ENCODE measurements at regions not wholly inside any gene's neighbourhood (a gene's known extent, or its start where the extent isn't known, plus 50 kb on each side); places are given as distances from the start of the nearest gene placed in this dataset.

DNA sequence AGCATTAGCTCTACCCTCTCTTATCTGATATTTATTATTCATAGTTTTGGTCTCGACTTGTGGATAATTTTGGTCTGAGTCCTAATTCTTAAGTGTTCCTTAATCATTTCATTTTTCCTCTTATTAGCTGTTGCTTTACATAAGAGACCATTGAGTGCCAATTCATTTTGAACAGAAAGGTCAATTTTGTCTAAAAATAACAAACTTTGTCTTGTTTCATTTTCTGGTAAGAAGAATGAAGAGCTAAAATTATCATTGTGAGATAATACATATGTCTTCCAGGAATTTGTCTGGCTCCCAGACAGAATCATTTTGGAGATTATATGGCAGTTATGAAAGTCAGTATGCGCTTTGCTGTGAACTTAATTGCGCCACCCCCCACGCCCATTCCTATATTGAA, 1471.8 kb downstream of the PCDH7 start:
- no peak overlapping the region for H3K9ac ChIP-seq (ENCODE audit: low read length)
- H3K4me1 ChIP-seq (ENCODE audit: insufficient read depth, low read length), result no peaks in the 10 kb centered on the region
- no peak overlapping the region for H3K27ac ChIP-seq (ENCODE audit: low read depth, low read length)
- H3K36me3 ChIP-seq (ENCODE audit: insufficient read depth, low read length), result no peaks in the 10 kb centered on the region
- no peak overlapping the region for H3K4me3 ChIP-seq (ENCODE audit: low read depth in 1 of 2, low read length in 2 of 2)
- no peaks in the 10 kb centered on the region for H3K27me3 ChIP-seq (ENCODE audit: control insufficient read depth in 1 of 2, insufficient read depth in 2 of 2, low read length in 2 of 2)
- H3K9me3 ChIP-seq (ENCODE audit: low read length), result no peaks in the 10 kb centered on the region

- H3K27me3 ChIP-seq (ENCODE audit: control insufficient read depth in 1 of 2, insufficient read depth in 2 of 2, low read length in 2 of 2), result no peaks in the 10 kb centered on the region
- no peak overlapping the region for H3K9ac ChIP-seq (ENCODE audit: low read length)
- no peaks in the 10 kb centered on the region for H3K9me3 ChIP-seq (ENCODE audit: low read length)
- no peak overlapping the region for H3K27ac ChIP-seq (ENCODE audit: low read depth, low read length)
- H3K4me1 ChIP-seq (ENCODE audit: insufficient read depth, low read length), result no peaks in the 10 kb centered on the region
- H3K36me3 ChIP-seq (ENCODE audit: insufficient read depth, low read length), result no peaks in the 10 kb centered on the region
- no peak overlapping the region for H3K4me3 ChIP-seq (ENCODE audit: low read depth in 1 of 2, low read length in 2 of 2)
Observed at GRCh38 chr4:32192363-32192762, 1472.2 kb downstream of the PCDH7 start.

DNA sequence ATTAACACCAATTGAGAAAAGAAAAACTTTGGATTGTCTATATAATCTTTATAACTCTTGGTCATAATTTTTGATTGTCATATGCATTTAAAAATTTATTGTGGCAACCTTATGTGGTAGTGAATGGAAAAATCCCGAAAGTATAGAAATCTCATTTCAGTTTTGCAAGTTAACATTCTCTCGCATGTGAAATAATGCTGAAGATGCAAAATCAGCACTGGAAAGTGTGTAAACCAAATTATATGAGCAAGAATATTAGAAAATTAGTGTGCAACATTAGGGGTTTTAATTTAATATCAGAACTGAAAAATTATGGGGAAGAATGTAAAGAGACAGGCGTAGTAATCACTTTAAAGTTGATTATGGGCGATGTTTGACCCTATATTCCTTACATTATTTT, 1472.8 kb downstream of the PCDH7 start:
- no peaks in the 10 kb centered on the region for H3K36me3 ChIP-seq (ENCODE audit: insufficient read depth, low read length)
- H3K4me3 ChIP-seq (ENCODE audit: low read depth in 1 of 2, low read length in 2 of 2), result no peak overlapping the region
- no peaks in the 10 kb centered on the region for H3K27me3 ChIP-seq (ENCODE audit: control insufficient read depth in 1 of 2, insufficient read depth in 2 of 2, low read length in 2 of 2)
- no peak overlapping the region for H3K9ac ChIP-seq (ENCODE audit: low read length)
- H3K9me3 ChIP-seq (ENCODE audit: low read length), result no peaks in the 10 kb centered on the region
- no peak overlapping the region for H3K27ac ChIP-seq (ENCODE audit: low read depth, low read length)
- H3K4me1 ChIP-seq (ENCODE audit: insufficient read depth, low read length), result no peaks in the 10 kb centered on the region

DNA sequence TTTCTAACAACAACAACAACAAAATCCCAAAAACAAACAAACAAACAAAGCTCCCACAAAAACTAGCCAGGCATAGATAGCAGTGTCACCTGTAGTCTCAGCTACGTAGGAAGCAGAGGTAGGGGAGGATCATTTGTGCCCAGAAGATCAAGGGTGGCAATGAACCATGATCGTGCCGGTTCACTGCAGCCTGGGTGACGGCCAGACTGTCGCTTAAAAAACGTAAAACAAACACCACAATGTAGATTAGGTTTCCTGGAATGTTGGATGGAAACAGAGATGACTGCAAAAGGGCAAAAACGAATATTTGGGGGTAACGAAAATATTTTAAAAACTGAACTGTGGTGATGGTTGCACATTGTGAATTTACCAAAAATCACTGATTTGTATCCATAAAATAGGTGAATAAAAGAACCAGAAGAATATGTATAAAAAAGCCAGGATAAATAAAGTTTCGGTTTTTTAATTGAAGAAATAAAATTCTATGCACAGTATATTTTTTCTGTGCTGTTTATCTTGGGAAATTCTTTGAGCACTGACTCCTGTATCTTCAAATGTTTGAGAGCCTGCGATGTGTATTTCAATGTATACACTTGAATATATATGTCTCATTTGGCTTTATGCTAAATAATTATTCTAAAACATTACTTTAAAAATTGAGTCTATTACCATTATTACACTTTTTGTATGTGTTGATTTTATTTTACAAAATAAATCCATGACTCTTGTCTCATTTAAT, 1477.0 kb downstream of the PCDH7 start:
- Histone ChIP-seq H3K9ac (ENCODE audit: low read length) (no peak overlapping the region), H3K27ac (ENCODE audit: low read depth, low read length) (no peak overlapping the region), H3K9me3 (ENCODE audit: low read length) (no peaks in the 10 kb centered on the region), H3K27me3 (ENCODE audit: control insufficient read depth in 1 of 2, insufficient read depth in 2 of 2, low read length in 2 of 2) (no peaks in the 10 kb centered on the region), H3K4me1 (ENCODE audit: insufficient read depth, low read length) (no peaks in the 10 kb centered on the region), H3K36me3 (ENCODE audit: insufficient read depth, low read length) (no peaks in the 10 kb centered on the region), H3K4me3 (ENCODE audit: low read depth in 1 of 2, low read length in 2 of 2) (no peak overlapping the region)

GRCh38 chr4:32199639-32200038, 1479.5 kb downstream of the PCDH7 start:
- H3K4me3 ChIP-seq (ENCODE audit: low read depth in 1 of 2, low read length in 2 of 2), result no peak overlapping the region
- H3K27me3 ChIP-seq (ENCODE audit: control insufficient read depth in 1 of 2, insufficient read depth in 2 of 2, low read length in 2 of 2), result no peaks in the 10 kb centered on the region
- no peak overlapping the region for H3K9ac ChIP-seq (ENCODE audit: low read length)
- H3K9me3 ChIP-seq (ENCODE audit: low read length), result no peaks in the 10 kb centered on the region
- H3K36me3 ChIP-seq (ENCODE audit: insufficient read depth, low read length), result no peaks in the 10 kb centered on the region
- H3K27ac ChIP-seq (ENCODE audit: low read depth, low read length), result no peak overlapping the region
- H3K4me1 ChIP-seq (ENCODE audit: insufficient read depth, low read length), result no peaks in the 10 kb centered on the region

- H3K9ac ChIP-seq (ENCODE audit: low read length), result no peak overlapping the region
- no peaks in the 10 kb centered on the region for H3K4me1 ChIP-seq (ENCODE audit: insufficient read depth, low read length)
- H3K27me3 ChIP-seq (ENCODE audit: control insufficient read depth in 1 of 2, insufficient read depth in 2 of 2, low read length in 2 of 2), result no peaks in the 10 kb centered on the region
- no peaks in the 10 kb centered on the region for H3K36me3 ChIP-seq (ENCODE audit: insufficient read depth, low read length)
- no peaks in the 10 kb centered on the region for H3K9me3 ChIP-seq (ENCODE audit: low read length)
- H3K4me3 ChIP-seq (ENCODE audit: low read depth in 1 of 2, low read length in 2 of 2), result no peak overlapping the region
- no peak overlapping the region for H3K27ac ChIP-seq (ENCODE audit: low read depth, low read length)
Observed at GRCh38 chr4:32203340-32203739, 1483.2 kb downstream of the PCDH7 start.

DNA sequence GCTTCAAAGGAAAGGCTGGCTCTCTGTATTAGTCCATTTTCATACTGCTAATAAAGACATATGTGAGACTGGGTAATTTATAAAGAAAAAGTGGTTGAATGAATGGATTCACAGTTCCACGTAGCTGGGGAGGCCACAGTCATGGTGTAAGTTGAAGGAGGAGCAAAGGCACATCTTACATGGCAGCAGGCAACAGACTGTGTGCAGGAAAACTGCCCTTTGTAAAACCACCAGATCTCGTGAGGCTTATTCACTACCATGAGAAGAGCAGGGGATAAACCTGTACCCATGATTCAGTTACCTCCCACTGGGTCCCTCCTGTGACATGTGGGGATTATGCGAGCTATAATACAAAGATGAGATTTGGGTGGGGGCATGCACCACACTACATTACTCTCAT, 1486.6 kb downstream of the PCDH7 start:
- Histone ChIP-seq H3K4me1 (ENCODE audit: insufficient read depth, low read length) (no peaks in the 10 kb centered on the region), H3K36me3 (ENCODE audit: insufficient read depth, low read length) (no peaks in the 10 kb centered on the region), H3K9ac (ENCODE audit: low read length) (no peak overlapping the region), H3K27ac (ENCODE audit: low read depth, low read length) (no peak overlapping the region), H3K4me3 (ENCODE audit: low read depth in 1 of 2, low read length in 2 of 2) (no peak overlapping the region), H3K9me3 (ENCODE audit: low read length) (no peaks in the 10 kb centered on the region), H3K27me3 (ENCODE audit: control insufficient read depth in 1 of 2, insufficient read depth in 2 of 2, low read length in 2 of 2) (no peaks in the 10 kb centered on the region)

- no peaks in the 10 kb centered on the region for H3K4me1 ChIP-seq (ENCODE audit: insufficient read depth, low read length)
- no peaks in the 10 kb centered on the region for H3K9me3 ChIP-seq (ENCODE audit: low read length)
- no peak overlapping the region for H3K4me3 ChIP-seq (ENCODE audit: low read depth in 1 of 2, low read length in 2 of 2)
- no peak overlapping the region for H3K27ac ChIP-seq (ENCODE audit: low read depth, low read length)
- no peaks in the 10 kb centered on the region for H3K36me3 ChIP-seq (ENCODE audit: insufficient read depth, low read length)
- H3K9ac ChIP-seq (ENCODE audit: low read length), result no peak overlapping the region
- no peaks in the 10 kb centered on the region for H3K27me3 ChIP-seq (ENCODE audit: control insufficient read depth in 1 of 2, insufficient read depth in 2 of 2, low read length in 2 of 2)
Observed at GRCh38 chr4:32207456-32207855, 1487.3 kb downstream of the PCDH7 start.

GRCh38 chr4:32215277-32215676, 1495.1 kb downstream of the PCDH7 start:
- H3K9me3 ChIP-seq (ENCODE audit: low read length), result no peaks in the 10 kb centered on the region
- H3K4me3 ChIP-seq (ENCODE audit: low read depth in 1 of 2, low read length in 2 of 2), result no peak overlapping the region
- H3K27me3 ChIP-seq (ENCODE audit: control insufficient read depth in 1 of 2, insufficient read depth in 2 of 2, low read length in 2 of 2), result no peaks in the 10 kb centered on the region
- H3K4me1 ChIP-seq (ENCODE audit: insufficient read depth, low read length), result no peaks in the 10 kb centered on the region
- no peaks in the 10 kb centered on the region for H3K36me3 ChIP-seq (ENCODE audit: insufficient read depth, low read length)
- H3K9ac ChIP-seq (ENCODE audit: low read length), result no peak overlapping the region
- no peak overlapping the region for H3K27ac ChIP-seq (ENCODE audit: low read depth, low read length)

- Histone ChIP-seq H3K9ac (ENCODE audit: low read length) (no peak overlapping the region), H3K36me3 (ENCODE audit: insufficient read depth, low read length) (no peaks in the 10 kb centered on the region), H3K9me3 (ENCODE audit: low read length) (no peaks in the 10 kb centered on the region)
Observed at GRCh38 chr4:32216502-32216901, 1496.3 kb downstream of the PCDH7 start.

DNA sequence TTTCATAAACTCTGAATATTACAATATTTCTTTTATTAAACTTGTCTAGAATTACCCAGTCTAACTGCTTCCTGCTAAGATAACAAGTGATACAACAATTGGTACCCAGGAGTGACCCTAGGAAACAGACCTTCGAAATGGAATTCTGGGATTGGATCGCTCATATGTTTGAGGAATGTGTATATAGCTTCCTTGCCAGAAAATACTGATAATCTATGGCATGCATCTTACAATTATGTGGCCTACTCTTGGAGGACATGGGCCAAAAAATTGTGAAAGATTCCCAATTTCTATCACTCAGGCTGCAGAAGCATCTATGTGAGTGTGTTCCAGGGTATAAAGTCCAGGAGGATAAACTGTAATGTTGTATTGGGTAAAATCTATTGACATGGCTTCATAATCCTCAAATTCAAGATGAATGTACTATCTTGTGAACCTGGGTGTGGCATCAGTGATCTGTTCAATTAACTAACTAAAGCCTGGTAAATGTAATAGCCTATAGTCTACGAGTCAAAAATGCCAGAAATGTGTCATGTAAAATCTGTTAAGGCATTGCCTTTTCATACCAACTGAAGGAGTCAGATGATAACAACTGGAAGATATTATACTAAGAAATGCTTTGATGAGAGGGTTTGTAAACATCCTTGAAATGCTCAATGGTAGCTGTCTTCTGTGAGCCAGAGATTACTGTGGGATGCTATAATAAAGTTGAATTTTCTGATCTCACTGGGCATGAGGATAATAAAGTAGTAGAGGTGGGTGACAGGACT, 1499.3 kb downstream of the PCDH7 start:
- Histone ChIP-seq H3K4me1 (ENCODE audit: insufficient read depth, low read length) (no peaks in the 10 kb centered on the region), H3K9me3 (ENCODE audit: low read length) (no peaks in the 10 kb centered on the region), H3K9ac (ENCODE audit: low read length) (no peak overlapping the region), H3K27me3 (ENCODE audit: control insufficient read depth in 1 of 2, insufficient read depth in 2 of 2, low read length in 2 of 2) (no peaks in the 10 kb centered on the region), H3K4me3 (ENCODE audit: low read depth in 1 of 2, low read length in 2 of 2) (no peak overlapping the region), H3K27ac (ENCODE audit: low read depth, low read length) (no peak overlapping the region), H3K36me3 (ENCODE audit: insufficient read depth, low read length) (no peaks in the 10 kb centered on the region)

More at GRCh38 chr4:32216502-32216901, 1496.3 kb downstream of the PCDH7 start:
- Histone ChIP-seq H3K27ac (ENCODE audit: low read depth, low read length) (no peak overlapping the region), H3K4me3 (ENCODE audit: low read depth in 1 of 2, low read length in 2 of 2) (no peak overlapping the region), H3K27me3 (ENCODE audit: control insufficient read depth in 1 of 2, insufficient read depth in 2 of 2, low read length in 2 of 2) (no peaks in the 10 kb centered on the region), H3K4me1 (ENCODE audit: insufficient read depth, low read length) (no peaks in the 10 kb centered on the region)

DNA sequence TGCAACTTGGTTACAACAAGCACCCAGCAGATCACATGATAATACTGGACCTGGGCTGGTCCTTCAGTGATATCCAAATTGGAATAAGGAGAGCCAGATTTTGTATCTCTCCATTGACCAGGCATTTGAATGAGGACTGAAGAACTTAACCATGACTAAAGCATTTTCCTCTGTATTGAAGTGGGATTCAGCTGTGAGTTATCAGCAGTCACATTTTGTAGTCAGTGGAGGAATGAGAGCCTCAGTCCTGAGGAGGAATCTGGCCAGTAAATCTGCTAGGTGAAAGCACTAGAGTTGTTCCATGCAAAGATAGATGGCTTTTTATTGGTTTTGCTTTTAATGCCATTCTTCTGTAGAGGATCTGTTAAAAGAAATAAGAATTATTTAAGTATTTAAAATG, 1506.0 kb downstream of the PCDH7 start:
- Histone ChIP-seq H3K4me3 (ENCODE audit: low read depth in 1 of 2, low read length in 2 of 2) (no peak overlapping the region), H3K27ac (ENCODE audit: low read depth, low read length) (no peak overlapping the region), H3K27me3 (ENCODE audit: control insufficient read depth in 1 of 2, insufficient read depth in 2 of 2, low read length in 2 of 2) (no peaks in the 10 kb centered on the region), H3K4me1 (ENCODE audit: insufficient read depth, low read length) (no peaks in the 10 kb centered on the region), H3K36me3 (ENCODE audit: insufficient read depth, low read length) (no peaks in the 10 kb centered on the region), H3K9ac (ENCODE audit: low read length) (no peak overlapping the region), H3K9me3 (ENCODE audit: low read length) (no peaks in the 10 kb centered on the region)
